Smooth muscle cell (in vitro differentiated cells): ENCODE measurements at regions not wholly inside any gene's neighbourhood (a gene's known extent, or its start where the extent isn't known, plus 50 kb on each side); places are given as distances from the start of the nearest gene placed in this dataset.
A peak's percentile ranks its signal among the peaks of the same experiment; 100 is the strongest.

ENCODE experiments used
- DNase-seq: peaks from one replicate; lab custom pipeline; 2025; ENCODE audit not compliant: unreplicated experiment; lab: John Stamatoyannopoulos, UW
- H2AFZ ChIP-seq: fragments of 200-600 bp; sonication (generic); 2 replicates; pipeline ENCODE4 v1.6.0; 2016; ENCODE audit warnings: antibody characterized with exemption, low read depth, mild to moderate bottlenecking
- H3F3A ChIP-seq: fragments of 200-600 bp; sonication (generic); 2 replicates; pipeline ENCODE4 v1.6.0; 2017; ENCODE audit warnings: antibody characterized with exemption, low read depth
- H3K27ac ChIP-seq: fragments of 200-600 bp; sonication (generic); 2 replicates; pipeline ENCODE4 v1.5.1; 2016; ENCODE audit warnings: low read depth, mild to moderate bottlenecking
- H3K27me3 ChIP-seq: fragments of 200-600 bp; sonication (generic); 2 replicates; pipeline ENCODE4 v1.6.1; 2016; ENCODE audit warnings: low read depth, mild to moderate bottlenecking
- H3K36me3 ChIP-seq: fragments of 200-600 bp; sonication (generic); 2 replicates; pipeline ENCODE4 v1.5.1; 2016; ENCODE audit warnings: low read depth
- H3K4me1 ChIP-seq: fragments of 200-600 bp; sonication (generic); 2 replicates; pipeline ENCODE4 v1.5.1; 2016; ENCODE audit warnings: low read depth
- H3K4me2 ChIP-seq: fragments of 200-600 bp; sonication (generic); 2 replicates; pipeline ENCODE4 v1.6.0; 2016; ENCODE audit warnings: mild to moderate bottlenecking
- H3K4me3 ChIP-seq: fragments of 200-600 bp; sonication (generic); 2 replicates; pipeline ENCODE4 v1.5.1; 2016; ENCODE audit warnings: mild to moderate bottlenecking
- H3K79me2 ChIP-seq: fragments of 200-600 bp; sonication (generic); 2 replicates; pipeline ENCODE4 v1.6.0; 2016; ENCODE audit warnings: low read depth, mild to moderate bottlenecking
- H3K9ac ChIP-seq: fragments of 200-600 bp; sonication (generic); 2 replicates; pipeline ENCODE4 v1.6.0; 2016; ENCODE audit warnings: low read depth
- H3K9me3 ChIP-seq: fragments of 200-600 bp; sonication (generic); replicated peaks from 2 replicates; pipeline ENCODE4 v1.5.1; 2016; ENCODE audit warnings: low read depth
- H4K20me1 ChIP-seq: fragments of 200-600 bp; sonication (generic); 2 replicates; pipeline ENCODE4 v1.6.0; 2016; ENCODE audit warnings: low read depth
- CTCF ChIP-seq: fragments of 200-600 bp; sonication (generic); IDR thresholded peaks from 2 replicates; pipeline ENCODE4 v1.5.1; 2017; ENCODE audit warnings: borderline replicate concordance, mild to moderate bottlenecking, antibody characterized with exemption; ENCODE audit not compliant: insufficient read depth, poor library complexity, severe bottlenecking
- WGBS: methylation state at CpG from one replicate; pipeline ENCODE4 v1.1.7; 2016; ENCODE audit warnings: low lambda C conversion rate; 5-methylcytosine and 5-hydroxymethylcytosine counted together

GRCh38 chr15:25936004-25936403, 72.9 kb upstream of the ATP10A start:
- no peak overlapping the region for H3K4me2 ChIP-seq
- DNase-seq: no peak
- 75% methylated on average over 7 of the region's 7 CpGs for WGBS

GRCh38 chr15:25933456-25934158, 70.5 kb upstream of the ATP10A start:
- no peaks in the 10 kb centered on the region for H3K79me2 ChIP-seq
- H3K27ac ChIP-seq: no peak overlapping the region
- H3K9ac ChIP-seq: peak overlapping the region; percentile 33
- no peaks in the 10 kb centered on the region for H3K27me3 ChIP-seq
- no peaks in the 10 kb centered on the region for H3F3A ChIP-seq
- peak overlapping the region; percentile 88 for H2AFZ ChIP-seq
- no peaks in the 10 kb centered on the region for H3K36me3 ChIP-seq
- peak; percentile 10 for DNase-seq
- H3K4me3 ChIP-seq: peak overlapping the region; percentile 44
- 18% methylated on average over 23 of the region's 23 CpGs for WGBS
- peaks cover 6% of the 10 kb centered on the region for H3K4me1 ChIP-seq
- peak overlapping the region; percentile 85 for H3K4me2 ChIP-seq
- no peaks in the 10 kb centered on the region for H4K20me1 ChIP-seq
- peak; percentile 64 for TF ChIP-seq CTCF
- H3K9me3 ChIP-seq: no peaks in the 10 kb centered on the region

More at GRCh38 chr15:25936004-25936403, 72.9 kb upstream of the ATP10A start:
- Histone ChIP-seq H3K27me3 (no peaks in the 10 kb centered on the region), H3K79me2 (no peaks in the 10 kb centered on the region), H3K27ac (no peak overlapping the region), H3K4me1 (peaks cover 6% of the 10 kb centered on the region), H3K9me3 (no peaks in the 10 kb centered on the region), H3K4me3 (no peak overlapping the region), H3K9ac (no peak overlapping the region), H3F3A (no peaks in the 10 kb centered on the region), H4K20me1 (no peaks in the 10 kb centered on the region), H3K36me3 (no peaks in the 10 kb centered on the region), H2AFZ (no peak overlapping the region)
- no peak for TF ChIP-seq CTCF

- peaks cover 6% of the 10 kb centered on the region for H3K4me1 ChIP-seq
- TF ChIP-seq CTCF: no peak
- H3K27ac ChIP-seq: no peak overlapping the region
- no peak for DNase-seq
- H3F3A ChIP-seq: no peaks in the 10 kb centered on the region
- no peaks in the 10 kb centered on the region for H3K36me3 ChIP-seq
- no peaks in the 10 kb centered on the region for H3K79me2 ChIP-seq
- WGBS: 91% methylated on average over 8 of the region's 8 CpGs
- H2AFZ ChIP-seq: no peak overlapping the region
- no peak overlapping the region for H3K4me3 ChIP-seq
- H4K20me1 ChIP-seq: no peaks in the 10 kb centered on the region
- H3K27me3 ChIP-seq: no peaks in the 10 kb centered on the region
- no peaks in the 10 kb centered on the region for H3K9me3 ChIP-seq
- H3K9ac ChIP-seq: no peak overlapping the region
- H3K4me2 ChIP-seq: no peak overlapping the region
These were observed 69.6 kb upstream of the ATP10A start for GRCh38 chr15:25932696-25933095.

GRCh38 chr15:25931851-25932250, 68.7 kb upstream of the ATP10A start:
- Histone ChIP-seq H3K9me3 (no peaks in the 10 kb centered on the region), H3K4me2 (no peak overlapping the region), H4K20me1 (no peaks in the 10 kb centered on the region), H3K27ac (no peak overlapping the region), H2AFZ (no peak overlapping the region), H3K79me2 (no peaks in the 10 kb centered on the region), H3K9ac (no peak overlapping the region), H3K4me1 (peaks cover 6% of the 10 kb centered on the region), H3K36me3 (no peaks in the 10 kb centered on the region), H3K27me3 (no peaks in the 10 kb centered on the region), H3K4me3 (no peak overlapping the region), H3F3A (no peaks in the 10 kb centered on the region)
- WGBS: 97% methylated on average over 1 of the region's 1 CpG
- no peak for TF ChIP-seq CTCF
- DNase-seq: no peak
